K562 (cell line): ENCODE measurements at regions not wholly inside any gene's neighbourhood (a gene's known extent, or its start where the extent isn't known, plus 50 kb on each side); places are given as distances from the start of the nearest gene placed in this dataset.

Source experiments
- ATAC-seq: fragments of 200-7000 bp; cut with Tn5 transposase; 3 replicates; pipeline ENCODE4 v1.9.1; 2020; ENCODE audit warnings: moderate library complexity
- BruUV-seq: library from RNA; stranded (reverse); fragments of 400-500 nt; replicated peaks from 2 replicates; lab custom pipeline; 2021; lab: Mats Ljungman, UMichigan
- CTCF ChIA-PET: fragments of 300-600 bp; formaldehyde crosslinking; extraction: SDS; loops from one replicate; lab custom pipeline; 2021; ENCODE audit warnings: low intra/inter-chr PET ratio; lab: Yijun Ruan, JAX
- POLR2A ChIA-PET: fragments of 300-600, 350-650 bp; sonication (Branson Sonifier 250); formaldehyde crosslinking; extraction: SDS; loops from one replicate; lab custom pipeline; 2021; ENCODE audit warnings: antibody characterized with exemption, inconsistent platforms; lab: Yijun Ruan, JAX
- DNase-seq, 4 experiments: peaks; one replicate each; pipeline versions ENCODE4 v3.0.0 to v3.0.0-alpha.2; 2011 to 2018; ENCODE audit warnings: low spot score in 3 of 4, mixed read lengths in 3 of 4; ENCODE audit errors: extremely low read depth in 1 of 4
- FAIRE-seq: peaks from 2 replicates; lab custom pipeline; 2011; peaks lifted over from hg19 to GRCh38; lab: Jason Lieb, UNC
- H2AFZ ChIP-seq: 2 replicates; pipeline ENCODE4 v1.6.0; 2011; ENCODE audit warnings: low read depth, low read length, control low read depth, inconsistent platforms
- H3K27ac ChIP-seq: fragments of 200-600 bp; 3 replicates; pipeline ENCODE4 v1.8.0; 2011; ENCODE audit warnings: low read depth, mild to moderate bottlenecking, control low read depth, inconsistent platforms, low read length, moderate library complexity, mixed read lengths; ENCODE audit errors: extremely low read depth
- H3K27me3 ChIP-seq, 2 experiments: fragments of 300-600 bp in 1 of 2; 2 replicates in 1 of 2; 3 replicates in 1 of 2; pipeline versions ENCODE4 v1.6.0 to v1.8.0; 2011; ENCODE audit warnings: inconsistent platforms in 2 of 2, low read length in 2 of 2, mild to moderate bottlenecking in 1 of 2, mixed read lengths in 1 of 2, moderate library complexity in 1 of 2; ENCODE audit not compliant: control insufficient read depth in 2 of 2, insufficient read depth in 2 of 2
- H3K36me3 ChIP-seq: fragments of 300-600 bp; 3 replicates; pipeline ENCODE4 v1.8.0; 2011; ENCODE audit warnings: mild to moderate bottlenecking, low read length, inconsistent platforms; ENCODE audit not compliant: control insufficient read depth, insufficient read depth
- H3K4me1 ChIP-seq, 2 experiments: fragments of 200-600 bp in 1 of 2; replicated peaks in 1 of 2; 2 replicates in 1 of 2; 3 replicates in 1 of 2; pipeline versions ENCODE4 v1.5.1 to v1.8.0; 2011; ENCODE audit warnings: inconsistent platforms in 2 of 2, low read length in 2 of 2, mild to moderate bottlenecking in 1 of 2, mixed read lengths in 1 of 2, moderate library complexity in 1 of 2; ENCODE audit not compliant: control insufficient read depth in 2 of 2, insufficient read depth in 2 of 2
- H3K4me2 ChIP-seq: 2 replicates; pipeline ENCODE4 v1.6.1; 2011; ENCODE audit warnings: low read length, control low read depth, inconsistent platforms, mixed read lengths; ENCODE audit not compliant: insufficient read depth
- H3K4me3 ChIP-seq: fragments of 200-600 bp; sonication (generic), shearing (Covaris generic); 2 replicates; pipeline ENCODE4 v1.5.1; 2016; ENCODE audit warnings: control low read depth, inconsistent platforms
- H3K79me2 ChIP-seq: fragments of 200-600 bp; 3 replicates; pipeline ENCODE4 v1.8.0; 2011; ENCODE audit warnings: low read length, inconsistent platforms; ENCODE audit not compliant: control insufficient read depth, insufficient read depth
- H3K9ac ChIP-seq, 2 experiments: 2 replicates each; pipeline versions ENCODE4 v1.6.0 to v1.6.1; 2011; ENCODE audit warnings: low read depth in 2 of 2, low read length in 2 of 2, control low read depth in 1 of 2, inconsistent platforms in 1 of 2, mild to moderate bottlenecking in 1 of 2, mixed read lengths in 1 of 2; ENCODE audit not compliant: insufficient read depth in 1 of 2
- H3K9me1 ChIP-seq: one replicate; pipeline ENCODE4 v1.6.0; 2011; ENCODE audit warnings: inconsistent platforms, mild to moderate bottlenecking, low read length, moderate library complexity; ENCODE audit not compliant: control insufficient read depth, insufficient read depth
- H3K9me3 ChIP-seq: replicated peaks from 2 replicates; pipeline ENCODE4 v1.5.1; 2011; ENCODE audit warnings: low read depth, low read length, inconsistent platforms; ENCODE audit not compliant: control insufficient read depth, insufficient read depth
- H4K20me1 ChIP-seq: replicated peaks from 2 replicates; pipeline ENCODE4 v1.6.1; 2011; ENCODE audit warnings: low read length, inconsistent platforms, mixed read lengths; ENCODE audit not compliant: control insufficient read depth, insufficient read depth
- BCOR ChIP-seq: fragments of 450-650 bp; IDR thresholded peaks from 2 replicates; pipeline ENCODE4 v1.6.1; 2016
- ERF ChIP-seq: fragments of 450-650 bp; formaldehyde crosslinking; IDR thresholded peaks from 2 replicates; pipeline ENCODE4 v1.4.0; 2020; ENCODE audit warnings: mild to moderate bottlenecking, mixed read lengths
- IRF2 ChIP-seq: sonication (generic); formaldehyde crosslinking; IDR thresholded peaks from 2 replicates; pipeline ENCODE4 v1.8.1; 2022; ENCODE audit warnings: mild to moderate bottlenecking, missing genetic modification reagents
- NFXL1 ChIP-seq: fragments of 450-650 bp; formaldehyde crosslinking; IDR thresholded peaks from 2 replicates; pipeline ENCODE4 v1.4.0; 2021; ENCODE audit warnings: mild to moderate bottlenecking
- NR2C2 ChIP-seq, 2 experiments: fragments of 200-800 bp in 1 of 2; sonication (Bioruptor generic) in 1 of 2; sonication (generic) in 1 of 2; formaldehyde crosslinking in 1 of 2; IDR thresholded peaks; 2 replicates each; pipeline versions ENCODE4 v1.6.1 to v1.8.0; 2016 to 2022; ENCODE audit warnings: mild to moderate bottlenecking in 1 of 2, missing compliant biosample characterization in 1 of 2, missing genetic modification characterization in 1 of 2, missing genetic modification reagents in 1 of 2
- PTTG1 ChIP-seq: fragments of 450-650 bp; IDR thresholded peaks from 2 replicates; pipeline ENCODE4 v1.6.1; 2016; ENCODE audit warnings: low read depth, mild to moderate bottlenecking, missing genetic modification characterization, missing compliant biosample characterization
- RFX5 ChIP-seq: IDR thresholded peaks from 2 replicates; pipeline ENCODE4 v1.6.1; 2011; ENCODE audit warnings: low read depth, mild to moderate bottlenecking, improper control_type of control experiment, low read length
- RFX7 ChIP-seq: fragments of 250-450 bp; sonication (Bioruptor Pico); IDR thresholded peaks from 2 replicates; pipeline ENCODE4 v1.5.1; 2021; ENCODE audit warnings: mild to moderate bottlenecking
- SMARCA5 ChIP-seq: fragments of 450-650 bp; IDR thresholded peaks from 2 replicates; pipeline ENCODE4 v1.6.1; 2016
- TEAD4 ChIP-seq, 2 experiments: sonication (generic) in 1 of 2; formaldehyde crosslinking in 1 of 2; IDR thresholded peaks; 2 replicates each; pipeline versions ENCODE4 v1.6.1 to v1.8.0; 2012 to 2022; ENCODE audit warnings: borderline replicate concordance in 1 of 2, inconsistent platforms in 1 of 2, low read length in 1 of 2, mild to moderate bottlenecking in 1 of 2, missing genetic modification reagents in 1 of 2
- THRB ChIP-seq: fragments of 450-650 bp; formaldehyde crosslinking; conservative IDR thresholded peaks from 2 replicates; pipeline ENCODE4 v1.4.0; 2022; ENCODE audit warnings: mild to moderate bottlenecking, missing genetic modification characterization
- YY1 ChIP-seq, 3 experiments: IDR thresholded peaks; 2 replicates each; pipeline ENCODE4 v1.6.1; 2011; ENCODE audit warnings: low read length in 2 of 3, mild to moderate bottlenecking in 2 of 3, moderate library complexity in 2 of 3, borderline replicate concordance in 1 of 3, control low read depth in 1 of 3, low read depth in 1 of 3; ENCODE audit not compliant: insufficient read depth in 3 of 3, insufficient replicate concordance in 2 of 3, control insufficient read depth in 1 of 3, insufficient read length in 1 of 3; ENCODE audit errors: extremely low read depth in 1 of 3
- ZMIZ1 ChIP-seq, 2 experiments: fragments of 150-350 bp in 1 of 2; IDR thresholded peaks; 2 replicates each; pipeline ENCODE4 v1.6.1; 2012 to 2016; ENCODE audit warnings: low read depth in 2 of 2, low read length in 2 of 2, mild to moderate bottlenecking in 1 of 2, moderate library complexity in 1 of 2
- ZNF121 ChIP-seq: sonication (generic); formaldehyde crosslinking; conservative IDR thresholded peaks from 2 replicates; pipeline ENCODE4 v1.8.0; 2022; ENCODE audit warnings: missing genetic modification reagents
- ZNF253 ChIP-seq: fragments of 250-450 bp; sonication (Bioruptor Pico); conservative IDR thresholded peaks from 2 replicates; pipeline ENCODE4 v1.6.1; 2021; ENCODE audit warnings: mild to moderate bottlenecking
- ZNF561 ChIP-seq: fragments of 450-650 bp; formaldehyde crosslinking; conservative IDR thresholded peaks from 2 replicates; pipeline ENCODE4 v1.4.0; 2020; ENCODE audit warnings: mild to moderate bottlenecking, moderate library complexity
- WGBS: fragments of 100-300 bp; shearing (Covaris generic); methylation state at CpG from one replicate; pipeline ENCODE4 v1.1.6; 2016; ENCODE audit warnings: low coverage, mixed read lengths; ENCODE audit not compliant: insufficient coverage; ENCODE audit errors: missing lambda C conversion rate; 5-methylcytosine and 5-hydroxymethylcytosine counted together
- in situ Hi-C: fragments of 300-500 bp; cut with MboI; formaldehyde crosslinking; loops from 4 replicates; pipeline ENCODE4 v1.15.0; 2018; ENCODE audit warnings: inconsistent platforms, mixed read lengths
- intact Hi-C: fragments of 100-400 bp; cut with micrococcal nuclease; formaldehyde crosslinking; loops from 2 replicates; pipeline ENCODE4 v1.14.2; 2022

GRCh38 chr6:169118346-169118830 is 135.3 kb downstream of the THBS2 start:
- no peak overlapping the region for H3K4me2 ChIP-seq
- intact Hi-C loops (no loop called here), in situ Hi-C loops (no loop called here)
- no peak overlapping the region for H3K9ac ChIP-seq
- H2AFZ ChIP-seq, result no peak overlapping the region
- H4K20me1 ChIP-seq, result no peaks in the 10 kb centered on the region
- ChIA-PET POLR2A (no interaction called here), CTCF (interaction anchor here (0.5 kb wide), 1 partner anchor 21 kb away, joined by 3 read pairs; no protein-coding TSS in a partner anchor)
- 1% methylated on average over 7 of the region's 7 CpGs for WGBS
- no TSS peak for BruUV-seq
- no peak overlapping the region for H3K27ac ChIP-seq
- peaks cover 0 to 4% of the 10 kb centered on the region in 2 experiments; a peak in 1 of 5 replicates for H3K27me3 ChIP-seq
- DNase-seq (no peak), ATAC-seq (no peak), FAIRE-seq (no peak)
- H3K79me2 ChIP-seq, result no peaks in the 10 kb centered on the region
- H3K9me1 ChIP-seq, result no peaks in the 10 kb centered on the region
- no peaks in the 10 kb centered on the region; the same call in 1 of the 2 replicates for H3K9me3 ChIP-seq
- no peaks in the 10 kb centered on the region for H3K4me1 ChIP-seq
- no peak overlapping the region for H3K4me3 ChIP-seq
- no peaks in the 10 kb centered on the region for H3K36me3 ChIP-seq
- TF ChIP-seq RFX7 (no peak), PTTG1 (tag) (no peak), ERF (CRISPR knock-in tag) (no peak), ZMIZ1 (IDR thresholded peaks at IDR 0.05; ENCODE audit: low read depth in 2 of 2, low read length in 2 of 2) (no peak), SMARCA5 (no peak), YY1 (IDR thresholded peaks at IDR 0.05; ENCODE audit: borderline replicate concordance in 1 of 3, control insufficient read depth in 1 of 3, extremely low read depth in 1 of 3, insufficient read depth in 3 of 3, insufficient read length in 1 of 3, insufficient replicate concordance in 2 of 3, low read depth in 1 of 3, low read length in 2 of 3) (no peak), IRF2 (no peak), ZNF121 (CRISPR knock-in tag) (no peak), TEAD4 (IDR thresholded peaks at IDR 0.05; ENCODE audit: low read length) (no peak), TEAD4 (CRISPR knock-in tag; IDR thresholded peaks at IDR 0.05; ENCODE audit: borderline replicate concordance) (no peak), BCOR (no peak), NR2C2 (CRISPR knock-in tag; IDR thresholded peaks at IDR 0.05) (no peak), NR2C2 (tag; IDR thresholded peaks at IDR 0.05) (no peak), ZNF561 (CRISPR knock-in tag) (no peak), THRB (CRISPR knock-in tag) (no peak), ZNF253 (CRISPR knock-in tag) (no peak), NFXL1 (no peak), RFX5 (no peak)
